Motor neuron (in vitro differentiated cells): ENCODE measurements at regions not wholly inside any gene's neighbourhood (a gene's known extent, or its start where the extent isn't known, plus 50 kb on each side); places are given as distances from the start of the nearest gene placed in this dataset.

Experiments used
- ATAC-seq, 8 experiments: fragments of 200-7000 bp; cut with Tn5 transposase; replicated peaks in 6 of 8; 2 replicates each; pipeline ENCODE4 v1.8.0; 2021; ENCODE audit warnings: mild to moderate bottlenecking in 8 of 8, moderate library complexity in 8 of 8
- H3K27ac ChIP-seq, 2 donors: fragments of 250-450 bp; sonication (Bioruptor Pico); 2 replicates each; pipeline ENCODE4 v1.9.0; 2021; ENCODE audit warnings: antibody characterized with exemption in 2 of 2, mild to moderate bottlenecking in 2 of 2, moderate library complexity in 1 of 2
- H3K4me1 ChIP-seq, 2 donors: fragments of 250-450 bp; sonication (Bioruptor Pico); replicated peaks in 1 of 2; 2 replicates each; pipeline ENCODE4 v1.6.1; 2021; ENCODE audit warnings: antibody characterized with exemption in 2 of 2, mild to moderate bottlenecking in 2 of 2, moderate library complexity in 1 of 2
- H3K4me3 ChIP-seq, 5 donors: fragments of 250-450 bp; sonication (Bioruptor Pico); 2 replicates each; pipeline ENCODE4 v1.9.0; 2021; ENCODE audit warnings: antibody characterized with exemption in 5 of 5, mild to moderate bottlenecking in 5 of 5, moderate library complexity in 4 of 5
- WGBS, 10 experiments: fragments of 450-650 bp; shearing (Covaris generic); methylation state at CpG; one replicate each; pipeline ENCODE4 v1.0.0; 2022; 5-methylcytosine and 5-hydroxymethylcytosine counted together
- in situ Hi-C, 9 experiments: fragments of 400-800 bp; cut with MboI; loops; one replicate each; pipeline ENCODE4 v1.15.0; 2021; ENCODE audit warnings: low sequenced_read_pairs in 9 of 9, low pct_unique_long_range_greater_than_20kb in 2 of 9; ENCODE audit not compliant: unreplicated experiment in 9 of 9

- peaks cover 43 to 56% of the 10 kb centered on the region in 2 donors for H3K4me1 ChIP-seq
- 0 to 100% (median 33%) methylated on average over 1 to 11 of the region's 14 CpGs; no CpG with 5 or more reads in 3 of the 10 experiments for WGBS, 10 experiments
- peak in 7 of 8 experiments; percentile 67 to 98 (median 98) for ATAC-seq
- in situ Hi-C loops: no loop called here
- peak overlapping the region; percentile 51 to 54 for H3K27ac ChIP-seq
- no peak overlapping the region for H3K4me3 ChIP-seq
These were observed 345.7 kb upstream of the WWC1 start for GRCh38 chr5:167945542-167946384.

- ATAC-seq: no peak
- no peak overlapping the region for H3K4me3 ChIP-seq
- in situ Hi-C loops: no loop called here
- H3K4me1 ChIP-seq: peaks cover 51 to 62% of the 10 kb centered on the region in 2 donors
- H3K27ac ChIP-seq: no peak overlapping the region
- WGBS, 10 experiments: 0 to 100% (median 44%) methylated on average over 1 of the region's 1 CpG; no CpG with 5 or more reads in 4 of the 10 experiments
These were observed 344.1 kb upstream of the WWC1 start for GRCh38 chr5:167947306-167947705.

- in situ Hi-C loops: no loop called here
- no peak for ATAC-seq
- no peak overlapping the region for H3K4me3 ChIP-seq
- H3K27ac ChIP-seq: no peak overlapping the region
- WGBS, 10 experiments: 60 to 100% (median 90%) methylated on average over 1 to 3 of the region's 3 CpGs; no CpG with 5 or more reads in 2 of the 10 experiments
- H3K4me1 ChIP-seq: peaks cover 57 to 64% of the 10 kb centered on the region in 2 donors
These were observed 343.2 kb upstream of the WWC1 start for GRCh38 chr5:167948251-167948650.

- in situ Hi-C loops: no loop called here
- Histone ChIP-seq H3K4me3 (no peak overlapping the region), H3K27ac (no peak overlapping the region), H3K4me1 (peaks cover 55 to 56% of the 10 kb centered on the region in 2 donors)
- no peak for ATAC-seq
- 40 to 100% (median 100%) methylated on average over 1 to 3 of the region's 3 CpGs; no CpG with 5 or more reads in 3 of the 10 experiments for WGBS, 10 experiments
These were observed 342.0 kb upstream of the WWC1 start for GRCh38 chr5:167949435-167949834.

GRCh38 chr5:167950126-167950721 lies 341.2 kb upstream of the WWC1 start:
- H3K27ac ChIP-seq: no peak overlapping the region
- in situ Hi-C loops: no loop called here
- peaks cover 48 to 51% of the 10 kb centered on the region in 2 donors for H3K4me1 ChIP-seq
- ATAC-seq: peak in 2 of 8 experiments; percentile 16 to 32
- no peak overlapping the region for H3K4me3 ChIP-seq
- WGBS, 10 experiments: 0 to 71% (median 20%) methylated on average over 1 to 2 of the region's 5 CpGs; no CpG with 5 or more reads in 1 of the 10 experiments

- in situ Hi-C loops: no loop called here
These were observed 340.3 kb upstream of the WWC1 start for GRCh38 chr5:167951116-167951515.

GRCh38 chr5:167952278-167952995 lies 339.0 kb upstream of the WWC1 start:
- in situ Hi-C loops: no loop called here
- WGBS, 10 experiments: 67 to 97% (median 83%) methylated on average over 2 to 8 of the region's 19 CpGs; no CpG with 5 or more reads in 1 of the 10 experiments

More at GRCh38 chr5:167951116-167951515, 340.3 kb upstream of the WWC1 start:
- peaks cover 41 to 44% of the 10 kb centered on the region in 2 donors for H3K4me1 ChIP-seq
- H3K4me3 ChIP-seq: no peak overlapping the region
- H3K27ac ChIP-seq: no peak overlapping the region
- WGBS, 10 experiments: 0 to 90% (median 36%) methylated on average over 1 to 4 of the region's 4 CpGs
- ATAC-seq: no peak

GRCh38 chr5:167953151-167953798 lies 338.2 kb upstream of the WWC1 start:
- WGBS, 10 experiments: 50 to 72% (median 59%) methylated on average over 1 to 4 of the region's 4 CpGs; no CpG with 5 or more reads in 2 of the 10 experiments
- no peak overlapping the region for H3K4me3 ChIP-seq
- no peak overlapping the region for H3K27ac ChIP-seq
- in situ Hi-C loops: no loop called here
- peaks cover 28 to 32% of the 10 kb centered on the region in 2 donors for H3K4me1 ChIP-seq
- peak in 3 of 8 experiments; percentile 52 to 86 (median 77) for ATAC-seq

More at GRCh38 chr5:167952278-167952995, 339.0 kb upstream of the WWC1 start:
- H3K4me1 ChIP-seq: peaks cover 28 to 32% of the 10 kb centered on the region in 2 donors
- peak in 4 of 8 experiments; percentile 30 to 57 (median 45) for ATAC-seq
- no peak overlapping the region for H3K27ac ChIP-seq
- H3K4me3 ChIP-seq: no peak overlapping the region

GRCh38 chr5:167961731-167962130 lies 329.7 kb upstream of the WWC1 start:
- H3K4me1 ChIP-seq: peaks cover 15 to 19% of the 10 kb centered on the region in 2 donors
- WGBS, 10 experiments: 41 to 100% (median 94%) methylated on average over 1 to 2 of the region's 2 CpGs; no CpG with 5 or more reads in 2 of the 10 experiments
- in situ Hi-C loops: no loop called here
- H3K4me3 ChIP-seq: no peak overlapping the region
- no peak for ATAC-seq
- no peak overlapping the region for H3K27ac ChIP-seq

GRCh38 chr5:167964529-167964928 lies 326.9 kb upstream of the WWC1 start:
- no peak overlapping the region for H3K27ac ChIP-seq
- ATAC-seq: peak in 1 of 8 experiments; percentile 16
- WGBS, 10 experiments: 58 to 86% (median 75%) methylated on average over 1 to 3 of the region's 3 CpGs; no CpG with 5 or more reads in 1 of the 10 experiments
- H3K4me3 ChIP-seq: no peak overlapping the region
- H3K4me1 ChIP-seq: peaks cover 29 to 32% of the 10 kb centered on the region in 2 donors
- in situ Hi-C loops: no loop called here

GRCh38 chr5:167965710-167966109 lies 325.7 kb upstream of the WWC1 start:
- 0 to 80% (median 58%) methylated on average over 1 to 2 of the region's 2 CpGs; no CpG with 5 or more reads in 3 of the 10 experiments for WGBS, 10 experiments
- H3K4me1 ChIP-seq: peaks cover 29 to 32% of the 10 kb centered on the region in 2 donors
- H3K27ac ChIP-seq: no peak overlapping the region
- ATAC-seq: peak; percentile 20 to 87 (median 51)
- in situ Hi-C loops: no loop called here
- no peak overlapping the region for H3K4me3 ChIP-seq

GRCh38 chr5:167966979-167967378 lies 324.5 kb upstream of the WWC1 start:
- WGBS, 10 experiments: 0 to 100% (median 25%) methylated on average over 1 to 3 of the region's 3 CpGs
- Histone ChIP-seq H3K27ac (no peak overlapping the region), H3K4me1 (peaks cover 29 to 32% of the 10 kb centered on the region in 2 donors), H3K4me3 (no peak overlapping the region)
- peak in 5 of 8 experiments; percentile 73 to 86 (median 81) for ATAC-seq
- in situ Hi-C loops: no loop called here
